ENCODE measurements at regions not wholly inside any gene's neighbourhood (a gene's known extent, or its start where the extent isn't known, plus 50 kb on each side); places are given as distances from the start of the nearest gene placed in this dataset.
"Not testable (repeated sequence)": the region's sequence is repeated elsewhere in the genome, so short reads cannot be mapped to it uniquely, and the experiment has no call there.

DNA sequence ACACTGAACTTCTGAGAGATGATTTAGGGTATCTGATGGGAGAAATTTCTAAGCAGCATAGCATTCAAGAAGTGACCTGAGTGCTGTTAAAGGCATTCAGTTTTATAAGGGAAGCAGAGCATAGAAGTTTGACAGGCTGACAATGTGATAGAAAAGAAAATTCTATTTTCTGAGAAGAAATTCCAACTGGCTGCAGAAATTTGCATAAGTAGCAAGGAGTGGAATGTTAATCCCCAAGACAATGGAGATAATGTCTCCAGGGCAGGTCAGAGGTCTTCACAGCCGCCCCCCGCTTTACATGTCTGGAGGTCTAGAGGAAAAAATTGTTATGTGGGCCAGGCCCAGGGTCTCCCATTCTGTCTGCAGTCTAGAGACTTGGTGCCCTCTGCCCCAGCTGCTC is 1361.8 kb upstream of the EYS start:
- DNase-seq = no peak

DNA sequence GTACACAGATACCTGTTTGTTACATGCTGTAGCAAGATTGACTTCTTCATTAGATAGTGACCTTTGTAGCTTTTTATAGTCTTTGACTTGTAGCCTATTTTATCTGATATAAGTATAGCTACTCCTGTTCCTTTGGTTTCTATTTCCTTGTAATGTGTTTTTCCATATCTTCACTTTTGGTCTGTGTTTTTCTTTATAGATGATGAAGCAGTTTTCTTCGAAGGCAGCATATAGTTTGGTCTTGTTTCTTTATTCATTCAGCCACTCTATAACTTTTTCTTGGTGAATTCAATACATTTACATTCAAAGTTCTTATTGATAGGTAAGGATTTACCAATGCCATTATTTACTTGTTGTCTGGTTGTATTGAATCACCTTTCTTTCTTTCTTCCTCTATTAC is 1357.3 kb upstream of the EYS start:
- no peak for DNase-seq

DNA sequence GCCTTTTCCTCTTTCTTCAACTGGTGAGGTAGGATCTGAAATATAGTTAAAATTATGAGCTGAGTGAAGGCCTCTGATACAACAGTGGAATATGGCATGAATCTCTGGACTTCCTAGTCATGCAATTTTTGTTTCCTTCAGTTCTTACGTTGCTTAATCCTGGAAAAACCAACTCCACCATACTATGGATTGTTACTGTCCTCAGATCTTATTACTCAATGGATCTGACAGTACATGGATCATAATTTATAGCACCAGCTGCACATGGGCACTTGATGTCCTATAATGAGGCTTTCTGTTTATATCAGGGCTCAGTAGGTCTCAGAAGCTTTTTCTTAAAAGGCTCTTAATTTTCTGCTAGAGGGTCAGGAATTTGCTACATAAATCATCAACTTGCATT is 1341.0 kb upstream of the EYS start:
- no peak for DNase-seq

- DNase-seq = no peak
Measured at GRCh38 chr6:67045076-67045475, 1338.0 kb upstream of the EYS start.

DNA sequence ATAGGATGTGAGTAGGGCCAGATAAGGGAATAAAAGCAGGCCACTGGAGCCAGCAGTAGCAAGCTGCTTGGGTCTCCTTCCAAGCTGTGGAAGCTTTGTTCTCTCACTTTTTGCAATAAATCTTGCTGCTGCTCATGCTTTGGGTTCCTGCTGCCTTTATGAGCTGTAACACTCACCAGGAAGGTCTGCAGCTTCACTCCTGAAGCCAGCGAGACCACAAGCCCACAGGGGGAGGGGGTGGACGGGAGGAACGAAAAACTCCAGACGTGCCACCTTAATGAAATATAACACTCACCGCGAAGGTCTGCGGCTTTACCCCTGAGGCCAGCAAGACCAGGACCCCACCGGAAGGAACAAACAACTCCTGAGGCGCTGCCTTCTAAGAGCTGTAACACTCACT is 1324.4 kb upstream of the EYS start:
- no peak for DNase-seq

DNA sequence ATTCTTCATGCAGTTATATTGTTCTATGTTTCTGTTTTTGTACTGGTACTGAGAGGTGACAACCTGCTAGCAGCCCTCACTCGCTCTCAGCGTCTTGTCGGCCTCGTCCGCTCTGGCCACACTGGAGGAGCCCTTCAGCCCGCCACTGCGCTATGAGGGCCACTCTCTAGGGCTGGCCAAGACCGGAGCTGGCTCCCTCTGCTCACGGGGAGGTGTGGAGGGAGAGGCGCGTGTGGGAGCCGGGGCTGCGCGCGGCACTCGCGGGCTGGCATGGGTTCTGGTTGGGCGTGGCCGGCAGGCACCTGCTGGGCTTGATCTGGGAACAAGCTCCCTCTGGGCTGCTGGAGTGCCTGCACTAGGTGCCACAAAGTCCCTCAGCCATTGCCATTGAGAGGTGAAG is 1323.8 kb upstream of the EYS start:
- no peak for DNase-seq

DNA sequence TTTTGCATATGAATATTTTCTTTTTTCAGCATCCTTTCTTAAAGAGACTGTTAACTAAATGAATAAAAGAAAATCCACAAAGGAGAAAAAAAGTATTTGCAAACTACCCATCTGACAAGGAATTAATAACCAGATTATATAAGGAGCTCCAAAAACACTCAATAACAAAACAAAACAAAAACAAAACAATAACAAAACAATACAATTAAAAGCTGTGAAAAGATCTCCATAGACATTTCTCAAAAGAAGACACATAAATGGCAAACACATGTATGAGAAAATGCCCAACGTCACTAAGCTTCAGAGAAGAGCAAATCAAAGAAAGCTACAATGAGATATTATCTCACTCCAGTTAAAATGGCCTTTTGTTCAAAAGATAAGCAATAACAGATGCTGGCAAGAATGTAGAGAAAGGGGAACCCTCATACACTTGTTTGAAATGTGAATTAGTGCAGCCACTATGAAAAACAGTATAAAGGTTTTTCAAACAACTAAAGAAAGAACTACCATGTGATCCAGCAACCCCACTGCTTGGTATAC is 1310.0 kb upstream of the EYS start:
- no peak for DNase-seq

- DNase-seq = no peak
Measured at GRCh38 chr6:67011441-67011840, 1304.4 kb upstream of the EYS start.

GRCh38 chr6:67009818-67010217 is 1302.8 kb upstream of the EYS start:
- DNase-seq = no peak

- no peak for DNase-seq
Measured at GRCh38 chr6:67003844-67004243, 1296.8 kb upstream of the EYS start.

GRCh38 chr6:67000121-67000520 is 1293.1 kb upstream of the EYS start:
- no peak for DNase-seq

- DNase-seq = not testable (repeated sequence)
Measured at GRCh38 chr6:66997579-66997978, 1290.6 kb upstream of the EYS start.

DNA sequence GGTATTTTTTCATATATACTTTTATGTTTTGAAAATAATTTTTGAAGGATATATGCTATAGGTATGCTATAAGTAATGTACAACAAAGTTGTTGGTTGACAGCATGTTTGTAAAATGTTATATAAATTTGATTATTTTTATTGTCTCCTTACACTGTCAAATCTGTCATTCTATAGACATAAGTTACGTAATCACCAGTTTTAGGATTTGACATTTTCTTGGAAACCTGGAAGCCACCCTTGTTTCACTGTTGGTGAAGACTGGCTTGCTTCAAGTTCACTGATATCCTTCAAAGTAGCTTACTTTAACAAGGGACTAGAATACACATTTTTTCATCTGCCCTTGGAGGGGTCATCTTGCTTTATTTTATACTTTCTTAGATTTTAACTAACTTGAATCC is 1288.6 kb upstream of the EYS start:
- DNase-seq = no peak

GRCh38 chr6:66993708-66994107 is 1286.7 kb upstream of the EYS start:
- not testable (repeated sequence) for DNase-seq

- no peak for DNase-seq
Measured at GRCh38 chr6:66993272-66993671, 1286.2 kb upstream of the EYS start.

DNA sequence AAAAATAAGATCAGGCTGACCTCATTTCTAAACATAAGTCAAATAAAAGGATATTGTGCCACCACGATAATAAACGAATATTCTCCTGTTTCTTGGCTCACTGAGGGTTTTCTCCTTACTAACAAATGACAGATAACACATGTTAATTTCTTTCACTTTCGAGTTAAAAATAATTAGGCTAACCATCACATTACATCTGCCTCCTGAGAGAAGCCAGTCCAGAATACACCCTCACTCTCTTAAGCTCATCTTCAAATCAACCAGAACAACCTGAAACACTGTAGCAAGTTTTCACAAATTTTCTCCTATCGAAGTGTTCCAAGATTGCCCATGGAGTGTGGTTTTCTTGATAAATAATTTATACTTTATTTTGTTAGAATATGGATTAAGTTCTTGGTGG is 1285.6 kb upstream of the EYS start:
- DNase-seq = no peak

DNA sequence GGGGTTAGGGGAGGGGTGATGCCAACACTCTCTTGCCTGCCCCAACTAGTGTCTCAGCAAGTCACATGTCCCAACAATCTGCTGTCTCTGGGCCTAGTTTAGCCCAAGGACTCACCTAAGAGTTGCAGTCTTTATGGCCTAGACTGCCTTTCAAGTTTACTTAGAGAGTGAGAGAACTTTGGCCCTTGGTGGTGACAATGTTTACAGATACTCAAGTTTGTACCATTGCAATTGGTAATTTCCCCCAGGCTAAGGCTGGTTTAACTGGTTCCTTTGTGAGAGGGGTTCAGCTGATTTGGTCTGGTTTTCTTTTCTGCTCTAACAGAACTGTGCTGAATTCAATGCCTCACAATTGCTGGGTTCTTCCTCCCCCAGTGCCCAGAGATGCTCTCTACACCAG is 1279.9 kb upstream of the EYS start:
- DNase-seq = no peak

DNA sequence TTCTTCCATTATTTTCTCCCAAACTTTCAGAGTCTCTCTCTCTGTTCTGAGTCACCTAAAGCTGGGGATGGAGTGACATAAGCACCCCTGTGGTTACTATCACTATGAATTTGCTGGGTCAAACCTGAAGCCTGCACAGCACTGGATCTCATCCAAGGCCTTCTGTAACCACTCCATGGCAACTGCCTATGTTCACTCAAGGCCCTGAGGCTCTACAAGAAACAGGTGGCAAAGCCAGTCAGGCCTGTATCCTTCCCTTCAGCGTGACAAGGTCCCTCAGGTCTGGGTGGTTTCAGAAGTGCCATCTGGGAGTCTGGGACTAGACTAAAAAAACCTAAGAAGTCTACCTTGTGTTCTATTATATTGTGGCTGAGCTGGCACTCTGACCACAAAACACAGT is 1278.8 kb upstream of the EYS start:
- no peak for DNase-seq

DNA sequence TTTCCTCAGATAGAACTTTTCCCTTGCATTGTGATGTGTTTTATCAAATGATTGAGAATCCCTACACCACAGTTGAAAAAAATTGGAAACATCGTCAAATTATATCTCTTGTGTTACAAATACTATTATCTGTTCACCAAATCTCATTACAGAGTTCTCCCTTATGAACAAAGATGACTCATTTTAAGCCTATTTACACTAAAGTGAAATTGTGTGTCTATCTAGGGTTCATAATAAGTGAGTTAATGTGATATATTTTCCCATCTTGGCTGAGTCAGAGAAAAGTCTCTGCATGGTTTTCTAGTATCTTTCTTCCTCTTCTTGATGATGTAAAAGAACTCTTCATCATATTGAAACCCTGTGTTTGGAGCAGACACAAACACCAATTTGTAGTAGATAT is 1263.3 kb upstream of the EYS start:
- no peak for DNase-seq

DNA sequence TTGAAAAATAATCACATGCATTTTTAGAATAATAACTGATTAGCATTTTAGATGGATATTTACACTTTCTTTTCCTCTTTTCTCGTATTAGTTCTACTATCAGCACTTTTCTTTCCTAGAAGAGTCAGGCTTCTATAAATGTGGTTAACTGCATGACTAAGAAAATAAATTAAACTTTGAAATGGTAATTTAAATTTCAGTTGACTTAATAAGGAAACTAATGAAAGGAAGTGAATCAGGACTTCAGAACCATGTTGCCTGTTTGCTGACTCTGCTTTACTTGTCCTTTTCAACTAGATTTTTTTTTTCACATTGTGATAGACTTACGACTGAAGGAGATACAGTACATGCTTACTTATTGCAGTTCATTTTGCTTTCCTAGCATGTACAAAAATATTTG is 1258.2 kb upstream of the EYS start:
- no peak for DNase-seq

GRCh38 chr6:66964216-66964615 is 1257.2 kb upstream of the EYS start:
- no peak for DNase-seq

GRCh38 chr6:66962082-66962481 is 1255.1 kb upstream of the EYS start:
- DNase-seq = no peak

DNA sequence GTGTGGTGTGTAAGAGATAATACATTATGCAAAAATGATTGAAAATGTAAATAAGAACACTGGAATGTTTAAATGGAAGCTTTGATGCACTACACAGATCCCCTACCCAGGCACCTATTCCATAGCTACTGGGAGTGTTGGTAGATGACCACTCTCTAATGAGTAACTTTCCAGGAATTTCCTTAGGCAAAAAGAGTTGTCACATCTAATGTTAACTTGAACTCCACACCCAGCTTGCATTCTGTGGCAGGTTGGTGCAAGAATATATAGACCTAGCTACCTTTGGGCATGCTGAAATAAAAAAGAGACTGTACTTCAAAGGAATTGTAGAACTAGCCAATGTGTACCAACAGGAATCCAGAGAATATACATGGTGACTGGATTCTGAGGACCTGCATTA is 1254.2 kb upstream of the EYS start:
- DNase-seq = no peak

- no peak for DNase-seq
Measured at GRCh38 chr6:66949191-66949661, 1242.2 kb upstream of the EYS start.

GRCh38 chr6:66948106-66948505 is 1241.1 kb upstream of the EYS start:
- DNase-seq = peak in 1 of 3 donors; percentile 8
